ENCODE measurements at regions not wholly inside any gene's neighbourhood (a gene's known extent, or its start where the extent isn't known, plus 50 kb on each side); places are given as distances from the start of the nearest gene placed in this dataset.

DNA sequence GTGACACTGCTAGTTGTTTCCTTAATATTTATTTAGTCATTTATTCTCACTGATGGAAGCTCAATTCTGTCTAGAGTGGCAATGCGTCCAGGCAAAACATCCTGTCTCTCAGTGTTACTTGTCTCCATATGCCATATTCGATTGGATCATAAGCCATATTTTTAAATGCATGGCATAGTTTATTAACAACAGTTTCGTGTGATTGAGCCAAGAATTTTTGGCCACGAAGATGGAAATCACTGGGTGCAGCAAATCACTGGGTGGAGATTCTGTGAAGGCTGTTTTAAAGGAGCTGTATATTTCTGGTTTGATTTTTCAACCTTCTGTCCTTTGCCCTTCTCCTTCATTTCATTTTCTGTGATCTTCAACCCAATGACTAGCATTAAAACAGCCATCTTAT, 205.2 kb downstream of the JRKL start:
- no peaks in the 10 kb centered on the region for H3K27me3 ChIP-seq
- H3K27ac ChIP-seq = no peak overlapping the region
- H3K4me3 ChIP-seq = no peak overlapping the region
- H3K36me3 ChIP-seq = no peaks in the 10 kb centered on the region
- no peak for TF ChIP-seq POLR2A (IDR thresholded peaks at IDR 0.05)
- TF ChIP-seq, protein P1, sequence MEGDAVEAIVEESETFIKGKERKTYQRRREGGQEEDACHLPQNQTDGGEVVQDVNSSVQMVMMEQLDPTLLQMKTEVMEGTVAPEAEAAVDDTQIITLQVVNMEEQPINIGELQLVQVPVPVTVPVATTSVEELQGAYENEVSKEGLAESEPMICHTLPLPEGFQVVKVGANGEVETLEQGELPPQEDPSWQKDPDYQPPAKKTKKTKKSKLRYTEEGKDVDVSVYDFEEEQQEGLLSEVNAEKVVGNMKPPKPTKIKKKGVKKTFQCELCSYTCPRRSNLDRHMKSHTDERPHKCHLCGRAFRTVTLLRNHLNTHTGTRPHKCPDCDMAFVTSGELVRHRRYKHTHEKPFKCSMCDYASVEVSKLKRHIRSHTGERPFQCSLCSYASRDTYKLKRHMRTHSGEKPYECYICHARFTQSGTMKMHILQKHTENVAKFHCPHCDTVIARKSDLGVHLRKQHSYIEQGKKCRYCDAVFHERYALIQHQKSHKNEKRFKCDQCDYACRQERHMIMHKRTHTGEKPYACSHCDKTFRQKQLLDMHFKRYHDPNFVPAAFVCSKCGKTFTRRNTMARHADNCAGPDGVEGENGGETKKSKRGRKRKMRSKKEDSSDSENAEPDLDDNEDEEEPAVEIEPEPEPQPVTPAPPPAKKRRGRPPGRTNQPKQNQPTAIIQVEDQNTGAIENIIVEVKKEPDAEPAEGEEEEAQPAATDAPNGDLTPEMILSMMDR (IDR thresholded peaks at IDR 0.05) = no peak
- no peaks in the 10 kb centered on the region for H3K4me1 ChIP-seq
- intact Hi-C loops (cut with DNase I; ENCODE audit: low total_unique reads) = no loop called here
- H3K9me3 ChIP-seq = no peaks in the 10 kb centered on the region
- DNase-seq (ENCODE audit: low spot score in 2 of 2) = no peak

DNA sequence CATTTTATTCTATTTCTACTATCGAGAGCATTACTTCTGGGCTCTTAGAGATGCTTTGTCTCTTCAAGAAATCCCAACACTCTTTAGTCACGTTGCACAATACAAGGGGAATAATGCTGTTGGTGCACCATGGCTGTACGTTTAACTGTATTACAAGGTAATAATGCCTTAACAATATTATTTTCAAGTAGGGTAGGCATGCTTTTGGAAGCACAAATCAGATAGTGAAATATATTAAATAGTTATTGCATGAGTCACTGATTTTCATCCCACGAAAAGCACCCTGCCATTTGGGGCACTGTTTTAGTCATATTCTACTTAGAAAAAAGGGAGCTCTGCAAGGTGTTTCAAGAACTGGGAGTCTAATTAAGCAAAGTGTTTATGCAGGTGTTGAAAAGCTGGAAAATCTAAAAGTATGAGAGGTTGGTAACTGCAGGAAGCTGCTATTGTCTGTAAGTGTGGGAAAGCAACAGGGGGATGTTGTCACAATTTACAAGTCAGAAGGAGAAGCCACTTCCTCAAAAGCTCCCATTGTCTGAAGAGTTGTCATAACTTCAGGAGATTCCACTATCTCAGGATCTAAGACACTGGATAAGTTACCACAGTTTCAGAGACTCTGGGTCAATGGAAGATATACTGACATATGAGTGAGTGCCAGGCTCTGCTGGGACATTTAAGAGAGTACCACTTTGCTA, 218.2 kb downstream of the JRKL start:
- TF ChIP-seq, protein P1 (IDR thresholded peaks at IDR 0.05) = no peak
- TF ChIP-seq POLR2AphosphoS5 (IDR thresholded peaks at IDR 0.05) = no peak
- TF ChIP-seq POLR2A (IDR thresholded peaks at IDR 0.05) = no peak
- H3K27me3 ChIP-seq = no peaks in the 10 kb centered on the region
- no peaks in the 10 kb centered on the region for H3K4me1 ChIP-seq
- no peak overlapping the region for H3K4me3 ChIP-seq
- H3K27ac ChIP-seq = no peak overlapping the region
- intact Hi-C loops (cut with DNase I; ENCODE audit: low total_unique reads) = no loop called here
- DNase-seq (ENCODE audit: low spot score in 2 of 2) = no peak
- H3K36me3 ChIP-seq = no peaks in the 10 kb centered on the region
- H3K9me3 ChIP-seq = no peaks in the 10 kb centered on the region

DNA sequence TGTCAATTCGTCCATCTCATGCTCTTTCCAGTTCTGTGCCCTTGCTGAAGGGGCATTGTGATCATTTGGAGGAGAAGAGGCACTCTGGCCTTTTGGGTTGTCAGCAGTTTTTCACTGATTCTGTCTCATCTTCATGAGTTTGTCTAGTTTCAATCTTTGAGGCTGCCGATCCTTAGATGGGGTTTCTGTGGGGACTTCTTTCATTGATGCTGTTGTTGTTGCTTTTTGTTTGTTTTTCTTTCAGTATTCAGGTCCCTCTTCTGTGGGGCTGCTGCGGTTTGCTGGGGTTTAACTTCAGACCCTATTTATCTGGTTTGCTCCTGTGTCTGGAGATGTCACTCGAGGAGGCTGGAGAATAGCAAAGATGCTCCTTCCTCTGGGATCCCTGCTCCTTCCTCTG, 224.3 kb downstream of the JRKL start:
- Histone ChIP-seq H3K27me3 (no peaks in the 10 kb centered on the region), H3K9me3 (no peaks in the 10 kb centered on the region), H3K27ac (no peak overlapping the region), H3K4me1 (no peaks in the 10 kb centered on the region), H3K4me3 (no peak overlapping the region), H3K36me3 (no peaks in the 10 kb centered on the region)
- TF ChIP-seq POLR2A (IDR thresholded peaks at IDR 0.05) (no peak), POLR2AphosphoS5 (IDR thresholded peaks at IDR 0.05) (no peak)
- TF ChIP-seq, protein P1 (IDR thresholded peaks at IDR 0.05) = no peak
- intact Hi-C loops (cut with DNase I; ENCODE audit: low total_unique reads) = no loop called here
- no peak for DNase-seq (ENCODE audit: low spot score in 2 of 2)

DNA sequence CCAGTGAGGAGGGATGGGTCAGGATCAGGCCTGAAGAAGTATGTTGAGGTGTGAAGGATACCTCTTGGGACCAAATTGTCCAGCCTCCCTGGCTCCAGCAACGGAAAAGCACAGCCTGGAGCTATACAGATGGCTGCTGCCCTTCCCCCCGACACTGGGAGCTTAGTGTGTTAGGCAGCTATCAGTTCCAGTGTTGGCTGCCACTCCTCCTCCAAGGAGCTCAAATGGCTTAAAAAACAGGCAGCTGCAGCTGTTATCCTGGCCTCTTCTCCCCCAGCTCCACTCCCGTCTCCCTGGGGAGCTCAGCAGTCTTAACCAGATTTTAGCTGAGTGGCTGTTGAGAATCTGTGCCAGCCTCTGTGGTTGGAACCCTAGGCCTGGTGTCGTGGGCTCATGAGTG, 225.0 kb downstream of the JRKL start:
- TF ChIP-seq POLR2AphosphoS5 (IDR thresholded peaks at IDR 0.05) = no peak
- TF ChIP-seq POLR2A (IDR thresholded peaks at IDR 0.05) = no peak
- TF ChIP-seq, protein P1 (IDR thresholded peaks at IDR 0.05) = no peak
- Histone ChIP-seq H3K27me3 (no peaks in the 10 kb centered on the region), H3K4me3 (no peak overlapping the region), H3K9me3 (no peaks in the 10 kb centered on the region), H3K27ac (no peak overlapping the region), H3K4me1 (no peaks in the 10 kb centered on the region), H3K36me3 (no peaks in the 10 kb centered on the region)
- intact Hi-C loops (cut with DNase I; ENCODE audit: low total_unique reads) = no loop called here
- DNase-seq (ENCODE audit: low spot score in 2 of 2) = no peak

DNA sequence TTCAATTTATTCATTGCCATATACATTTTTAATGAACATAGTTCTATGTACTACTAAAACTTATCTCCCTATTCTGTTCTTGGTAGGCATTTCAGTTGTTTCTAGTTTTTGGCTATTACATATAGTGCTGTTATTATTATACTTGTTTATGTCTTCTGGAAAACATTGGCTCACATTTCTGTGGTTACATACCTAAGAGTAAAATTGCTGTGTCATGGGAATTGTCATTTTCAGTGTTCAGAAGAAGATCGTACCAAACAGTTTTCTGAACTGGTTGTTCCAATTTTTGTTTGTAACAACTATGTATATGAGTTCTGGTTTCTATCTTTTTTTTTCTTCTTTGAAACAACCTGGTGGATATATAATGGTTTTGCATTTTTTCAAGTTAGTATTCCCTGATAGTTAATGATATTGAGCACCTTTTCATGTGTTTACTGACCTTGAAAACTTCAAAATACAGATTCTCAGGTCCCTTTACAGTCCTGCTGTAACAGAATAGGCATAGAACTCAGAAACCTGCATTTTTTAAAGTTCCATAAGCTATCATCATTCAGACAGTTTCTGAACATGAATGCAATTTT, 230.7 kb downstream of the JRKL start:
- Histone ChIP-seq H3K9me3 (no peaks in the 10 kb centered on the region), H3K4me1 (no peaks in the 10 kb centered on the region), H3K27ac (no peak overlapping the region), H3K36me3 (no peaks in the 10 kb centered on the region), H3K27me3 (no peaks in the 10 kb centered on the region), H3K4me3 (no peak overlapping the region)
- intact Hi-C loops (cut with DNase I; ENCODE audit: low total_unique reads) = no loop called here
- TF ChIP-seq POLR2AphosphoS5 (IDR thresholded peaks at IDR 0.05) = no peak
- TF ChIP-seq, protein P1 (IDR thresholded peaks at IDR 0.05) = no peak
- no peak for TF ChIP-seq POLR2A (IDR thresholded peaks at IDR 0.05)
- DNase-seq (ENCODE audit: low spot score in 2 of 2) = no peak

Measured in breast epithelium (tissue), 4 donors.